ENCODE measurements at regions not wholly inside any gene's neighbourhood (a gene's known extent, or its start where the extent isn't known, plus 50 kb on each side); places are given as distances from the start of the nearest gene placed in this dataset.
"Not testable (repeated sequence)": the region's sequence is repeated elsewhere in the genome, so short reads cannot be mapped to it uniquely, and the experiment has no call there.

- TF ChIP-seq CTCF (conservative IDR thresholded peaks at IDR 0.05; ENCODE audit: low read depth, low read length); EZH2 (IDR thresholded peaks at IDR 0.05; ENCODE audit: borderline replicate concordance, low read depth, low read length, poor library complexity, severe bottlenecking): not testable (repeated sequence)
Observed at GRCh38 chr7:20546958-20547357, 68.5 kb upstream of the ABCB5 start.
